CD14-positive monocyte (primary cell): ENCODE measurements at regions not wholly inside any gene's neighbourhood (a gene's known extent, or its start where the extent isn't known, plus 50 kb on each side); places are given as distances from the start of the nearest gene placed in this dataset.

Experiments
- DNase-seq, 3 donors: peaks; one replicate each; pipeline ENCODE4 v3.0.0-alpha.2; 2011 to 2022
- H2AFZ ChIP-seq: 2 replicates; pipeline ENCODE4 v1.6.0; 2012; ENCODE audit warnings: mild to moderate bottlenecking, low read depth, low read length, inconsistent platforms; ENCODE audit not compliant: insufficient read depth, poor library complexity, severe bottlenecking
- H3K27ac ChIP-seq, 2 donors: 1 replicate in 1 of 2; 2 replicates in 1 of 2; pipeline ENCODE4 v1.5.1; 2012 to 2013; ENCODE audit warnings: low read length in 2 of 2, control low read depth in 1 of 2, inconsistent platforms in 1 of 2, low read depth in 1 of 2, mild to moderate bottlenecking in 1 of 2
- H3K27me3 ChIP-seq, 2 donors: one replicate each; pipeline versions ENCODE4 v1.6.0 to v1.6.1; 2011 to 2013; ENCODE audit warnings: low read length in 2 of 2; ENCODE audit not compliant: control insufficient read depth in 2 of 2, insufficient read depth in 2 of 2
- H3K36me3 ChIP-seq, 2 donors: replicated peaks in 1 of 2; 1 replicate in 1 of 2; 2 replicates in 1 of 2; pipeline versions ENCODE4 v1.5.1 to v1.6.1; 2012 to 2013; ENCODE audit warnings: low read length in 2 of 2, control low read depth in 1 of 2, inconsistent platforms in 1 of 2, mild to moderate bottlenecking in 1 of 2; ENCODE audit not compliant: insufficient read depth in 2 of 2, control insufficient read depth in 1 of 2
- H3K4me1 ChIP-seq, 2 donors: 1 replicate in 1 of 2; 2 replicates in 1 of 2; pipeline versions ENCODE4 v1.5.1 to v1.6.1; 2012 to 2013; ENCODE audit warnings: low read length in 2 of 2, control low read depth in 1 of 2, inconsistent platforms in 1 of 2, mild to moderate bottlenecking in 1 of 2, moderate library complexity in 1 of 2; ENCODE audit not compliant: insufficient read depth in 2 of 2, control insufficient read depth in 1 of 2
- H3K4me2 ChIP-seq: replicated peaks from 2 replicates; pipeline ENCODE3; 2012; ENCODE audit warnings: low read length, moderate library complexity, mild to moderate bottlenecking; ENCODE audit not compliant: poor library complexity, severe bottlenecking; ENCODE audit errors: extremely low read depth
- H3K4me3 ChIP-seq, 3 experiments: fragments of 200-600 bp in 1 of 3; sonication (generic) in 1 of 3; replicated peaks in 1 of 3; 1 replicate in 2 of 3; 2 replicates in 1 of 3; pipeline ENCODE4 v1.5.1; 2011 to 2013; ENCODE audit warnings: low read length in 3 of 3, mild to moderate bottlenecking in 3 of 3, control low read depth in 2 of 3, low read depth in 2 of 3, inconsistent platforms in 1 of 3, moderate library complexity in 1 of 3
- H3K79me2 ChIP-seq: 2 replicates; pipeline ENCODE4 v1.6.0; 2012; ENCODE audit warnings: mild to moderate bottlenecking, control low read depth, inconsistent platforms, low read length, moderate library complexity; ENCODE audit not compliant: insufficient read depth
- H3K9ac ChIP-seq: 2 replicates; pipeline ENCODE4 v1.6.0; 2017; ENCODE audit warnings: low read length, mild to moderate bottlenecking; ENCODE audit not compliant: insufficient read depth, poor library complexity, severe bottlenecking
- H3K9me3 ChIP-seq, 2 donors: replicated peaks in 1 of 2; 1 replicate in 1 of 2; 2 replicates in 1 of 2; pipeline versions ENCODE4 v1.5.1 to v1.6.1; 2012 to 2013; ENCODE audit warnings: low read length in 2 of 2, control low read depth in 1 of 2; ENCODE audit not compliant: control insufficient read depth in 1 of 2, insufficient read depth in 1 of 2
- H4K20me1 ChIP-seq: 2 replicates; pipeline ENCODE4 v1.6.0; 2012; ENCODE audit warnings: mild to moderate bottlenecking, low read length, control low read depth, moderate library complexity; ENCODE audit not compliant: insufficient read depth
- H3K27ac Mint-ChIP-seq, 7 donors: one replicate each; pipeline ENCODE4 v1.8.0; 2020; ENCODE audit warnings: mild to moderate bottlenecking in 7 of 7, mixed read lengths in 7 of 7, moderate library complexity in 6 of 7, inconsistent platforms in 2 of 7
- H3K27me3 Mint-ChIP-seq, 3 donors: one replicate each; pipeline ENCODE4 v1.8.0; 2021 to 2022; ENCODE audit warnings: low read depth in 3 of 3, mild to moderate bottlenecking in 3 of 3, mixed read lengths in 3 of 3, moderate library complexity in 3 of 3, inconsistent platforms in 1 of 3
- H3K36me3 Mint-ChIP-seq, 2 donors: one replicate each; pipeline ENCODE4 v1.8.0; 2020; ENCODE audit warnings: mixed read lengths in 2 of 2, inconsistent platforms in 1 of 2, mild to moderate bottlenecking in 1 of 2
- H3K4me1 Mint-ChIP-seq: one replicate; pipeline ENCODE4 v1.8.0; 2020; ENCODE audit warnings: mild to moderate bottlenecking, mixed read lengths
- H3K4me3 Mint-ChIP-seq, 2 donors: one replicate each; pipeline ENCODE4 v1.8.0; 2020; ENCODE audit warnings: mild to moderate bottlenecking in 2 of 2, mixed read lengths in 2 of 2, moderate library complexity in 1 of 2
- H3K9me3 Mint-ChIP-seq, 7 donors: one replicate each; pipeline ENCODE4 v1.8.0; 2020 to 2022; ENCODE audit warnings: mixed read lengths in 7 of 7, mild to moderate bottlenecking in 6 of 7, moderate library complexity in 6 of 7, inconsistent platforms in 2 of 7
- WGBS: methylation state at CpG from one replicate; pipeline ENCODE4 v1.1.5; 2013; ENCODE audit warnings: missing lambda C conversion rate; ENCODE audit not compliant: insufficient coverage; 5-methylcytosine and 5-hydroxymethylcytosine counted together
- intact Hi-C, 2 donors: fragments of 100-400 bp; cut with micrococcal nuclease; formaldehyde crosslinking; loops; one replicate each; pipeline versions ENCODE4 v1.15.0 to v1.15.1; 2023
- TF ChIP-seq, protein P1 (sequence below): fragments of 200-600 bp; IDR thresholded peaks from one replicate; pipeline ENCODE4 v1.8.0; 2022; ENCODE audit warnings: antibody characterized with exemption, mild to moderate bottlenecking

DNA sequence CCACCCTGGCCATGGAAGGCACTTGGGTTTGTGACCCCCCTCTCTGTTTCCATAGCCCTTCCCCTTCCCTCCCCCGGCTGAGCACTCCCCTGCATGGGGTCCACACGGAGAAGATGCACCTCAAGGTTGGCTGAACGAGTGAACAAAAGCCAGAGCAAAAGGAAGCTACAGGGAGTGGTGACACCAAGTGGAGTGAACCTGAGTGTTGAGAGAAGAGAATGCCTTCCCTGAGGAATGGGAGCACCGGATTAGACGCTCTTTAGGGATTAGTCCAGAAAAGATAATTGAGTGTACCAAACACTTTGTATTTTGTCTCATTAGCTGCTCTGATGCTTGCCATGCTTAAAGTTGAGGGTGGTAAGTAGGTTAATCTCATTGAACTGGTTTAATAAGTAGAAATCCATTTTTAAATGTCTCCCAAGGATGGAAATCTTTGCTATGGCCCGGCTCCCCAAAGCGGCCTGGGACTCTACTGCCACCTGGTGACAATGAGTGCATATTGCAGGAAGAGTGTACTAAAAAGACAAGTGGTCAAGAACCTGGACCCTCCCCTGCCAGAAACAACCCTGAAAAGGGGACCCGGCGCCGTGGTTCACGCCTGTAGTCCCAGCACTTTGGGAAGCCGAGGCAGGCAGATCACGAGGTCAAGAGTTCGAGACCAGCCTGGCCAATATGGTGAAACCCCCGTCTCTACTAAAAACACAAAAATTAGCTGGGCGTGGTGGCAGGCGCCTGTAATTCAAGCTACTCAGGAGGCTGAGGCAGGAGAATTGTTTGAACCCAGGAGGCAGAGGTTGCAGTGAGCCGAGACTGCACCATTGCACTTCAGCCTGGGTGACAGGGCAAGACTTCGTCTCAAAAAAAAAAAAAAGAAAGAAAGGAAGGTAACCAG lies 150.6 kb upstream of the ZC3H12A start:
- Mint-ChIP-seq H3K27ac (no peak overlapping the region), H3K27me3 (peaks cover 12 to 24% (median 19%) of the 10 kb centered on the region in 3 donors), H3K4me1 (no peaks in the 10 kb centered on the region), H3K36me3 (no peaks in the 10 kb centered on the region), H3K9me3 (peaks cover 0 to 9% (median 6%) of the 10 kb centered on the region in 7 donors), H3K4me3 (no peak overlapping the region)
- H3K4me1 ChIP-seq, result no peaks in the 10 kb centered on the region
- H3K4me2 ChIP-seq, result no peak overlapping the region
- peaks cover 0 to 11% of the 10 kb centered on the region in 2 donors for H3K27me3 ChIP-seq
- intact Hi-C loops, result loop anchor here (2.0 to 5.0 kb wide), 2 partner anchors 806 to 807 kb away; no protein-coding TSS in a partner anchor
- no peak overlapping the region for H3K9ac ChIP-seq
- H3K36me3 ChIP-seq, result no peaks in the 10 kb centered on the region
- TF ChIP-seq, protein P1, sequence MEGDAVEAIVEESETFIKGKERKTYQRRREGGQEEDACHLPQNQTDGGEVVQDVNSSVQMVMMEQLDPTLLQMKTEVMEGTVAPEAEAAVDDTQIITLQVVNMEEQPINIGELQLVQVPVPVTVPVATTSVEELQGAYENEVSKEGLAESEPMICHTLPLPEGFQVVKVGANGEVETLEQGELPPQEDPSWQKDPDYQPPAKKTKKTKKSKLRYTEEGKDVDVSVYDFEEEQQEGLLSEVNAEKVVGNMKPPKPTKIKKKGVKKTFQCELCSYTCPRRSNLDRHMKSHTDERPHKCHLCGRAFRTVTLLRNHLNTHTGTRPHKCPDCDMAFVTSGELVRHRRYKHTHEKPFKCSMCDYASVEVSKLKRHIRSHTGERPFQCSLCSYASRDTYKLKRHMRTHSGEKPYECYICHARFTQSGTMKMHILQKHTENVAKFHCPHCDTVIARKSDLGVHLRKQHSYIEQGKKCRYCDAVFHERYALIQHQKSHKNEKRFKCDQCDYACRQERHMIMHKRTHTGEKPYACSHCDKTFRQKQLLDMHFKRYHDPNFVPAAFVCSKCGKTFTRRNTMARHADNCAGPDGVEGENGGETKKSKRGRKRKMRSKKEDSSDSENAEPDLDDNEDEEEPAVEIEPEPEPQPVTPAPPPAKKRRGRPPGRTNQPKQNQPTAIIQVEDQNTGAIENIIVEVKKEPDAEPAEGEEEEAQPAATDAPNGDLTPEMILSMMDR, result peak; percentile 80
- no peaks in the 10 kb centered on the region for H3K79me2 ChIP-seq
- WGBS, result 28% methylated on average over 11 of the region's 19 CpGs
- H2AFZ ChIP-seq, result no peak overlapping the region
- H3K27ac ChIP-seq, result no peak overlapping the region
- no peaks in the 10 kb centered on the region for H4K20me1 ChIP-seq
- H3K9me3 ChIP-seq, result peaks cover 0 to 4% of the 10 kb centered on the region in 2 donors
- no peak overlapping the region for H3K4me3 ChIP-seq
- peak; percentile 10 to 21 (median 20) for DNase-seq

DNA sequence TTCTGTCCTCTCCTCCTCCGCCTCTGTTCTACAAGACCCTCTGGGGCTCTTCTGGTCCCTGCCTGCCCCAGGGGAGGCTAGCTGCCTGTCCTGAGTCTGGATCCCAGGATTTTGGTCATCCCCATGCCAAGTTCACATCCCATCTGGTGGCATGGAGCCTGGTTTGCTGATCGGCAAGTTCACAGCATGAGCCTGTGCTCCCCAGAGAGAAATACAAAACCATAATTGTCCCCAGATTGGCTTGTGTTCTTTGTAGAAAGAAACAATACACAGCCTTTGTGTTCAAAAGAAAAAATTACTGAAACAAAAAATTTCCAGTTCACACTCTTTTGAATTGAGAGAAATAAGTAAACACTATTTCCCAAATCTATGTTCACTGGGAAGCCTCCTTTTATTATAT lies 149.4 kb upstream of the ZC3H12A start:
- Histone ChIP-seq H3K36me3 (no peaks in the 10 kb centered on the region), H3K4me1 (no peaks in the 10 kb centered on the region), H3K27ac (no peak overlapping the region), H3K4me2 (no peak overlapping the region), H3K27me3 (peaks cover 0 to 2% of the 10 kb centered on the region in 2 donors), H2AFZ (no peak overlapping the region), H4K20me1 (no peaks in the 10 kb centered on the region), H3K9ac (no peak overlapping the region), H3K79me2 (no peaks in the 10 kb centered on the region), H3K9me3 (peaks cover 0 to 4% of the 10 kb centered on the region in 2 donors), H3K4me3 (no peak overlapping the region)
- Mint-ChIP-seq H3K36me3 (no peaks in the 10 kb centered on the region), H3K4me1 (no peaks in the 10 kb centered on the region), H3K27me3 (peaks cover 5 to 14% (median 8%) of the 10 kb centered on the region in 3 donors), H3K27ac (peak overlapping the region in 1 of 7 donors; percentile 12), H3K4me3 (peak overlapping the region in 1 of 2 donors; percentile 28), H3K9me3 (peaks cover 0 to 9% (median 6%) of the 10 kb centered on the region in 7 donors)
- DNase-seq, result no peak
- 80% methylated on average over 1 of the region's 2 CpGs for WGBS
- TF ChIP-seq, protein P1, result no peak
- intact Hi-C loops, result no loop called here
